Fibroblast of skin of scalp (primary cell): ENCODE measurements at regions not wholly inside any gene's neighbourhood (a gene's known extent, or its start where the extent isn't known, plus 50 kb on each side); places are given as distances from the start of the nearest gene placed in this dataset.

ENCODE experiments used
- DNase-seq: peaks from one replicate; pipeline ENCODE4 v3.0.0-alpha.2; 2013

DNA sequence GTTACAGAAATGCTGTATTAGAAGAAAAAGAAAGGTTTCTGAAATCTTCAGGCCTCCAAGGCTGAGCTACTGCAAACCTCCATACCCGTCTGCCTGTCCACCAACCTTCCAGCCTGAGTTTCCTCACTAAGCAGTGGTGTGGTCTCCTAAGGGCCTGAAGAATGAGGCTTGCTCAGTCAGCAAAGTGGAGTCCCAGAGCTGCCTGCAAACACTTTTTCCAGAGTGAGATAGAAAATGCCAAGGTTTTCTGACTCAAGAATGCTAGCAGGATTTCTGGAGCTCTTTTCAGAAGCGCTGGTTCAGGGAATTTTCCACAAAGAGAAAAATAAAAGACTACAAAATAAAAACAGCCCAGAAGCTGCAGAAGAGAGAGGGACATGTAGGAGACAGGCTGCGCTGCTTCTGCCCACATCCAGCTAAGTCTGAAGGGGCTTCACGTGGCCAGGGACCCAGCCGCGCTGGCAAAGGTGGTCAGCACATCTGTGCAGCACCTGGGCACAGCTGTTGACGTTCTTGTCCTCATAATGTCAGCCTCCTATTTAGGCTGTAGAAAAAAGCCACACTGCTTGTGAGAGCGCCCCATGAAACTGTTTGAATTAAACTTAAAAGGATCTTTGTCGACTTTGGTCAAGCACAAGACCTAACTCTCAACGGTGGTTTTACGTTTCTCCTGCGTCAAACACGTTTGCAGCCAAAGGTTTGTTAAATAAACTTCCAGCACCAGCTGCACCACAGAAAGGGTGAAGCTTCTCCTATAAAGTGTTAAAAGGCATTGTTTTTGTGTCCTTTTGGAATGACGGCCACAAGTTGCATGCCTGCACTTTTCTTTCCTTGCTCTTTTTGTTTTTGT is 209.0 kb downstream of the THBS2 start:
- DNase-seq: peak; percentile 41

- peak; percentile 24 for DNase-seq
Observed at GRCh38 chr6:169042061-169042460, 211.6 kb downstream of the THBS2 start.

DNA sequence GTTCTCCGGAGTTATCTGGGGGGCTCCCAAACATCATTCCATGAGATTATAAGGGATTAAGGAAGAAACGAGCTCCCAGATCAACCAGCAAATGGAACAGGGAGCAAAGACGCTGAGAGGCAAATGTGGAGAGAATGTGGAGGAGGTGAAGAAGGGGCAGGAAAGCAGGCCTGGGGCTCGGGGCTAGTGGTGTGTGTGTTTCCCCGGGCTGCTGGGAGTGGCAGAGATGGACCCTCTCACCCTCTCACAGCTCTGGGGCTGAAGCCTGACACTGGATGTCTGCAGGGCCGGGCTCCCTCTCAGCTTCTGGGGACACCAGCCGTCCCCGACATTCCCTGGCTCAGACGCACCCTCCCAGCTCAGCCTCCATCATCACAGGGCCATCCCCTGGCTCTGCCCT is 212.6 kb downstream of the THBS2 start:
- DNase-seq: no peak

DNA sequence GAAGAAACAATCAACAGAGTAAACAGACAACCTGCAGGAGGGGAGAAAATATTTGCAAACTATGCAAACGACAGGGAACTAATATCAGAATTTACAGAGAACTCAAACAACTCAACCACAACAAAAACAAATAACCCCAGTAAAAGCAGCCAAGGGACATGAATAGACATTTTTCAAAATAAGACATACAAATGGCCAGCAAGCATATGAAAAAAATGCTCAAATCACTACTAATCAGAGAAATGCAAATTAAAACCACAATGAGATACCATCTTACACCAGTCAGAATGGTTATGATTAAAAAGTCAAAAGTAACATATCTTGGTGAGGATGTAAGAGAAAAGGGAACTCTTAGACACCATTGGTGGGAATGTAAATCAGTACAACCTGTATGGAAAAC is 215.0 kb downstream of the THBS2 start:
- DNase-seq: peak; percentile 41

DNA sequence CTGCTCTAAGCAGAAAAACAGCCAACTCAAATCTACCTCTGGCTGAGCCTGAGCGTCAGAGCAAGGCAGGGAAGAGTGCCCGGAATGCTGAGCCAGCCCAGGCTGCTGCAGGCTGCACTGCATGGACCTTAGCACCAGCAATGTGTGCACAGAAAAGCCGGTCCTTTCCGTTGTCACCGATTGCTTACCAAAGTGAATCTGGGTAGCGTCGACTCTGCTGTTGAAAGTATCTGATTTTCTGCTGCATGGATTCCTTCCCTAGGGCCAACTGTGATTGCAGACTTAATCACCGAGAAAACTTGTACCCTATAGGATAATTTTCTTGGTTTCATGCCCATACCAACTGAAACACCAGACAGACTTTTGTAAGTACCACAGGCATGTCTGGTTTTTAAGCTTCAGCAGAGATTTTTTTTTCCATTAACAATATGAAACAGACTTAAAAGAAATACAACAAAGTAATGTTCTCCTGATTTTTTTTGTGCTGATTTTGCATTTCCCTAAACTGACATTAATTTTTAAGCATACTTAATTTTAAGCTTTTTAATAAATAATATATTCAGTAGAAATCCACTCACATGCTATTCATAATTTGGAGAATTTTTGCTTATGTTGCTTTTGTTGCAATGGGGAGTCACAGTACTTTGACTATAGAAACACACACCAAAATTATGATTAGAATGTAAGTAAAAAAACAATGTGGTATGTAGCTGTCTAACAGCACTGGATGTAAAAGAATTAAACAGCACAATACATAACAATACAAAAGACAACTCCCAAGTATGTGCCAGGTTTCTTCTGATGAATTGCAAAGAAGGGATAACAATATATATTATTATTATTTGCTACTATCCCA is 218.0 kb downstream of the THBS2 start:
- peak; percentile 96 for DNase-seq

DNA sequence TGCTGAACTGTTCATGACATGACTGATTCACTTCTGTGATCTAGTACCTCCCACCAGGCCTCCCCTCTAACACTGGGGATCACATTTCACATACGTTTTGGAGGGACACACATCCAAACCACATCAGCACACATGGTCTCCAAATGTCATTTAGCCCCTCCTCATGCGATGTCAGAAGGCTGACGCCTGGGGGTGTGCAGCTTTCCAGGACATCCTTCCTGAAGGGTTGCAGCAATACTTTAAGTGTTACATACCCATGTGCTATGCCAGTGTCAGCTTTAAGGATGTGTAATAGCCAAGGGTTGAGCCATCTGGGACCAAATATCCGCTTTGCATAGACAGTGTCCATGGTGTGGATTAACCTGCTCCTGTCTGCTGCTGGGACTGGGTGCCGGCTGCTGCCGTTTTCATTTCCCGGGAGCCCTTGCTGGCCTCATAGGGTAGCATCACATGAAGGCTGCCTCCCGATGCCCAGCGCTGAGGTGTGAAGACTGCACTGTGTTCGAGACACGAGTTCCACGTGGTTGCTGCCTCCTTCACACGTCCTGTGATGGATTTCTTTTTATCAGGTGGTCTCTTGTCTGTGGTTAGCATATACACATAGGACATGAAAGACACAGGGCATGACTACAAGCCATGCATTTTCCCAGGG is 219.0 kb downstream of the THBS2 start:
- DNase-seq: peak; percentile 90

DNA sequence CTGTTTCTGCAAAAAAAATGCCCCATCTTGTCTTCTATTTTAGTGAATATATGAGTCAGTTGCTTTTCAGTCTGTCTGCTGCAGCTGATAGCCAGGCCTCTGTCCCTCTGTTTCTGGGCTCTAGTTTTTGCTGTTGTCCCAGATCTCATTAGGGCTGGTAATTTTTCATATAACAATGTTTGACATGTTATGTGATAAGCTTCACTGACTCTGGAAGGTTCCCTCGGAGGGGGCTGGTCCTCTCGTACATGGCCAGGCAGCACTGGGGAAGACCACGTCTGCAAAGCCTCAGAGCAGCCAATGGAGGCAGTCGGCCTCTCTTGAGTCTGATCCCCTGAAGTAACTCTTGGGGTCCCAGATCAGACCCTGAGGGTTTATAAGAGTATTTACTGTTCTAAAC is 223.8 kb downstream of the THBS2 start:
- DNase-seq: no peak

- no peak for DNase-seq
Observed at GRCh38 chr6:169028343-169028742, 225.3 kb downstream of the THBS2 start.

DNA sequence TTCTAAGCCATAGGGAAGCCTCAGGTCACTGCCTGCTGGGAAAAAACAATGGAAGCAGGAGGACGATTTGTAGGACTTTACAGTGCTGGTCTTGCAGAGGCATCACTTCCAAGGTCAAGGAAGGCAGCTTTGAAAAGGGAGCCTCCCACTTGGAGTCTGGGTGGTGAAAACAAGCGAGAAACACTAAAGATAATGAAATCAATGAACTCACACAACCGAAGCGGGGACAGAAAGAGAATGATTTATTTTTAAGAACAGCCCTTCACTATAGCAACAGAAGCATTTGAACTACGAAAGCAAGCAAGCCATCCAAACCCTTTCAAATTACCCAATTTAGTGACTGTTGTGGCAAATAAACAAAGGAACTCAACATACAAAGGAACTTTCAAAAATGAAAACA is 227.5 kb downstream of the THBS2 start:
- no peak for DNase-seq

DNA sequence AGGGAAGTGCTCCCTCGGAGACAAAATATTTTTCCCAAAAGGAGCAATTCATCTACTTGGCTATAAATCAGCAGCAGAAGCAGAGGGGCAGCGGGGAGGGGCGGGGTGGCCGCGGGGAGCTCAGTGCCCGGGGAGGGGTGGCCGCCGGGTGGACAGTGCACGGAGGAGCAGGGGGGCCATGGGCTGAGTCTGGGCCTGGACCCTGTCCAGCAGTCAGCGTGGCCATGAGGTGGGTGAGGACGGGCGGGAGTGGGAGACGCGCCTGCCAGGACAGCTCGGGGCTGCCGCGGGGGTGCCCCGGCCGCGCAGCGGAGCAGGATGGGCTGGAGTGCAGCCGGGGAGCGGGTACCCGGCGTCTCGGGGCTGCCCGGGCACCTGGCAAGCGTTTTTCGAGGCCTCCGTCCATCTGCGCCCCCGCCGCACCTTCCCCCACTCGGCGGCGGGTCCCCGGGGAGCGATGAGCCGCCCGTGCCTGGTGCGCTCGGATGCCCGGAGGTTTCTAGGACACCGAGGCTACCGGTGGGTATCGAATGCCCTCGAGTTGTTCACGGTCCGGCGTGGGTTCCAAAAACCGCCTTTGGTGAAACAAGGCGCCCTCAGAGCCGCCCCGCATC is 229.5 kb downstream of the THBS2 start:
- no peak for DNase-seq

- DNase-seq: no peak
Observed at GRCh38 chr6:169023161-169023874, 230.3 kb downstream of the THBS2 start.

DNA sequence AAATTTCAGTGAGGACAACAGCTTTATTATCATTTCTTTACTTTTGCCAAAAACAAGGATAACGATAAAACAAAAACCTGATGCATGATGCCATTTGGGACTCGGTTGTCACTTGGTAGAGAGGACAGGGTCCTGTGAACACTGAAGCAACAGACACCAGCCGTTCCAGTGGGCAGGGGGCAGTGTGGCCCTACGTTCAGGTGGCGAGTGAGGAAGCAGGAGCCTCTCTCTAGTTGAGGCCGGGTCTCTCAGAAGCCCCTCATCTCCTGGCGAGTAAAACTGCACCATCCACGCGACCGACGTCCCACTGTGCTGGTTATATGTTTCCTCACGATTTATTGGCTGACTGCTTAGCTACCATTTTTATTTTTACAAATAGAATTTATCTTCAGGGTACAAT is 231.6 kb downstream of the THBS2 start:
- DNase-seq: no peak

GRCh38 chr6:169020821-169021220 is 232.8 kb downstream of the THBS2 start:
- DNase-seq: no peak

DNA sequence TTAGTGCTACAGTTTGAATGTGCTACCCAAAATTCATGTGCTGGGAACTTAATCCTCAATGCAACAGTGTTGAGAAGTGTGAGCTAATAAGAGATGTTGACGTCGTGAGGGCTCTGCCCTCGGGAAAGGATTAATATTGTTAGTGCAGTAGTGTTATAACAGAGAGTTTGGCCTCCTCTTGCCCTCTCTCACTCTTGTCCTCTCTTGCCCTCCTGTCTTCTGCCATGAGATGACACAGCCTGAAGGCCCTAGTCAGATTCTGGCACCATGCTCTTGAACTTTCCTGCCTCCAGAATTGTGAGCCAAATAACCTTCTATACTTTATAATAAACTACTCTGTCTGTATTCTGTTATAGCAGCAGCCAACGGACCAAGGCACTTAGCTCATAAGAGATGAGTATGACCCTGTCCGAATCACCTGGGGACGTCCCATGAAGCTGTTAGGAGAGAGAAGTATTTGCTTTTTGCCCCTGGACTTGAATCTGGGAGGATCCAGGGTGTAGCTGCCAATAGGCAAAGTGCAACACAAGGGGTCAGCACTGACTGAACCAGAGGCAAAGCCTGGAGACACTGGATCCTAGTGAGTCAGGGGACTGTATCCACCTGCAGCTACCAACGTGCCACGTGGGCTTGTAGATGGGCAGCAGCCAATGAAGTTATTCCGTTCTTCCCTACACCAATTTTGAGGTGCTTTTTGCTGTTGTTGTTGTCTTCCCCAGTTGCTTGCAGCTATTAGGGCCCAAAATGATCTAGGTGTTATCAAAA is 233.7 kb downstream of the THBS2 start:
- no peak for DNase-seq

DNA sequence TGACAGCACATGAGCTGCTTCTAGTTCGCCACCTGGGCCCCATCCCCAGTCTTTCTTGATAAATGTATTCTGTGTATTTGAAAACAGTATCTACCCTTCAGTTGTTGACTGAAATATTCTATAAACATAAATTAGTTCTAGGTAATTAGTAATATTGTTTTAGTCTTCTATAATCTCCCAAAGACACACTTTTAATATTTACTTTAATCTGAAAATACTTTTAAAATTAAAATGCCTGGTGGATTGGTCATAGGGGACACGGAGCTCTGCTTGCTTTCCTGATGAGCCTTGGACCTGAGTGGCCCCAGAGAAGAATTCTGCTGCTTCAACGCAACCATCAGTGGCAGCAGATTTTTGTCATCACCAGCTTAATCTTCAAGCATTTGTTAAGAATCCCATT is 234.5 kb downstream of the THBS2 start:
- DNase-seq: no peak

DNA sequence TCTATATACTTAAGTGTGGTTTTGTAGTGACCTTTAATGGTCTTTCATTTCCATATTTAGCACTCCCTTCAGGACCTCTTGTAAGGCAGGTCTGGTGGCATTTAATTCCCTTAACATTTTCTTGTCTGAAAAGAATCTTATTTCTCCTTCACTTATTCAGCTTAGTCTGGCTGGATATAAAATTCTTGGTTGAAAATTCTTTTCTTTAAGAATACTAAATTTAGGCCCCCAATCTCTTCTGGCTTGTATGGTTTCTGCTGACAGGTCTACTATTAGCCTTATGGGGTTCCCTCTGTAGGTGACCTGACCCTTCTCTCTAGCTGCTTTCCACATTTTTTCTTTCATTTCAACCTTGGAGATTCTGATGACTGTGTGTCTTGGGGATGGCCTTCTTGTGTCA is 236.9 kb downstream of the THBS2 start:
- DNase-seq: no peak

DNA sequence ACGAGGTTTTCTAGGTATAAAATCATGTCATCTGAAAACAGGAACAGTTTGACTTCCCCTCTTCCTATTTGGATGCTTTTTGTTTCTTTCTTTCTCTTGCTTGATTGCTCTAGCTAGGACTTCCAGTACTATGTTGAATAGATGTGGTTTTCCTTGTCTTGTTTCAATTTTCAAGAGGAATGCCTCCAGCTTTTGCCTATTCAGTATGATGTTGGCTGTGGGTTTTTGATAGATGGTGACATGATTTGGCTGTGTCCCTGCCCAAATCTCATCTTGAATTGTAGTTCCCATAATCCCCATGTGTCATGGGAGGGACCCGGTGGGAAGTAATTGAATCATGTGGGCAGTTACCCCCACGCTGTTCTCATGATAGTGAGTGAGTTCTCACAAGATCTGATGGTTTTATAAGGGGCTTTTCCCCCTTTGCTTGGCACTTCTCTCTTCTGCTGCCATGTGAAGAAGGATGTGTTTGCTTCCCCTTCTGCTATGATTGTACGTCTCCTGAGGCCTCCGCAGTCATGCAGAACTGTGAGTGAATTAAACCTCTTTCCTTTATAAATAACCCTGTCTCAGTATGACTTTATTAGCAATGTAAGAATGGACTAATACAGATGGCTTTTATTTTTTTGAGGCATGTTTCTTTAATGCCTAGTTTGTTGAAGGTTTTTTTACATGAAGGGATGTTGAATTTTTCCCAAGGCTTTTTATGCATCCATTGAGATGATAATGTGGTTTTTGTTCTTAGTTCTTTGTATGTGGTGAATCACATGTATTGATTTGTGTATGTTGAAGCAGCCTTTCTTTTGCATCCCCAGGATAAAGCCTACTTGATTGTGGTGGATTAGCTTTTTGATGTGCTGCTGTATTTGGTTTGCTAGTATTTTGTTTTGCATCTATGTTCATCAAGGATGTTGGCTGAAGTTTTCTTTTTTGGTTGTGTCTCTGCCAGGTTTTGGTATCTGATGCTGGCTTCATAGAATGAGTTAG is 239.1 kb downstream of the THBS2 start:
- DNase-seq: no peak

GRCh38 chr6:169009628-169010027 is 244.0 kb downstream of the THBS2 start:
- no peak for DNase-seq

DNA sequence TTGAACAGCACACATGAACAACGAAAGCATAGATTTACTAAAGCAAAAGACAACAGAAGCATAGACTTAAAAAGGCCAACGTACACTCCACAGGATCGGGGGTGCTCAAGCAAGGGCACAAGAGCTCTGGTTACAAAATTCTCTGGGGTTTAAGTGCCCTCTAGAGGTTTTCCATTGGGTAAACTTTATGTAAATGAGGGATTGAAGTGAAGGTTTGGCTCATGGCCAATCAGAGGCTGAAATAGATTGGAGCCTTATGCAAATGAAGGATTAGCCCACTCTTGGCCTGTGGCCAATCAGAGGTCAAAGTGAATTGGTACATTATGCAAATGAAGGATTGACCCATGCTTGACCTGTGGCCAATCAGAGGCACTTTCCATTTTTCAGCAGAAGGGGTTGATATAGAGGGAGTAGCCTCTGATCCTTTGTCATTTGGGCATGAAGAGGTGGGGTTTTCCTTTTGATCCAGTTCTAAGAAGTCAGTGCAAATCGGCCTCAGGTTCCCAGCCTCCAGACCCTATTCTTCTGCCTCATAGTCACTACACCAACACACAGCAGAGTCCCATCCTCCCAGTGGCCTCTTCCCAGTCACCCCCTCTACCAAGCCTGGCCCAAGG is 244.9 kb downstream of the THBS2 start:
- DNase-seq: no peak

GRCh38 chr6:169005166-169005565 is 248.5 kb downstream of the THBS2 start:
- DNase-seq: no peak
